ENCODE measurements at regions not wholly inside any gene's neighbourhood (a gene's known extent, or its start where the extent isn't known, plus 50 kb on each side); places are given as distances from the start of the nearest gene placed in this dataset.
"Not testable (repeated sequence)": the region's sequence is repeated elsewhere in the genome, so short reads cannot be mapped to it uniquely, and the experiment has no call there.

DNA sequence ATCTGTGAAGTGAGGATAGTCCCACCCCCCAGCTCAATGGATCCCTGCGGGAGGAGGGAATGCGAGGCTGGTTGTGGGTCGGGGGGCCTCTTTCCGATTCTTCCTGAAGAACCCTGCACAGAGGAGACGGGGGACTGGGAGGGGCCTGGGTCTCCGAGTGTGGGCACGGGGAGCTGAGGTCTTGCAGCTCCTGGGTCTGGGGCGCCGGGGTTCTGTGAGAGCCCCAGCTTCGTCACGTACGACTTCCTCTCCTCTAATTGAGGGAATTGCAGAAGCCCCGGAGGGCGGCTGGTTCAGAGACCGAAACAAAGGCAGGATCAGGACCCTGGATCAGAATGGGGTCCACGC, 66.6 kb downstream of the DIO3 start:
- intact Hi-C loops (cut with DNase I, micrococcal nuclease) = loop anchor here (1.0 to 10.0 kb wide), 6 partner anchors 173 to 777 kb away; no protein-coding TSS in a partner anchor
- POLR2A ChIA-PET = no interaction called here
- CTCF ChIA-PET = interaction anchor here (0.5 to 1.2 kb wide), 4 partner anchors 11 to 892 kb away, joined by 3 to 5 read pairs (median 4); no protein-coding TSS in a partner anchor
- no peaks in the 10 kb centered on the region for H3K9me3 Mint-ChIP-seq (ENCODE audit: low read depth)
- H3K27me3 Mint-ChIP-seq = no peaks in the 10 kb centered on the region
- no peaks in the 10 kb centered on the region for H3K4me1 Mint-ChIP-seq
- no peak overlapping the region for H3K27ac Mint-ChIP-seq
- H3K4me3 Mint-ChIP-seq = no peak overlapping the region
- no peak for DNase-seq
- ATAC-seq = no peak
- no peaks in the 10 kb centered on the region for H3K36me3 Mint-ChIP-seq (ENCODE audit: low read depth)

DNA sequence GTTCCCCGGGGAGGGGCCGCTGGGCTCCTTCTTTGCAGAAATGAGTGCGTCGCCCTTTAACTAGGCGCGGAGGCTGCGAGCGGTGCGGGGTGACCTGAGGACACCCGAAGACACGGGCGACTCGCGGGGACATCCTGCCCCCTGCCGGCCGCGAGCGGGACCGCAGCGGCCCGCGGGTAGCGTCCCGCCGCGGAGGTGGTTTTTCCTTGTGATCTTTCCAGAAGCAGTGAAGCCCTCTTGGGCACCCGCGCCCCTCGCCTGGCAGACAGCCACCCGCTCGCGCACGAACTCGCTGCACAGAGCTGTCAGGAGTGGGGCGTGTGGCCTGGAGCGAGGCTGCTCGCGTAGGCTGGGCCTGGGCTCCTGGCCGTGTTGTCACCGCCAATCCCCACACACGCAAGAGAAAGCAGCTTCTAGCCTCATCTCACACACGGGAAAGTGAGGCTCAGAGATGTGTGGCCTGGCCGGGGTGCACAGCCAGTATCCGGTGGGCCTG, 67.2 kb downstream of the DIO3 start:
- CTCF ChIA-PET = interaction anchor here (1.2 kb wide), 1 partner anchor 27 kb away, joined by 4 read pairs; no protein-coding TSS in a partner anchor
- peaks cover 2% of the 10 kb centered on the region for H3K27me3 Mint-ChIP-seq
- H3K27ac Mint-ChIP-seq = no peak overlapping the region
- peak; percentile 94 for ATAC-seq
- H3K4me1 Mint-ChIP-seq = no peaks in the 10 kb centered on the region
- peak; percentile 87 for DNase-seq
- intact Hi-C loops (cut with DNase I, micrococcal nuclease) = loop anchor here (1.0 to 10.0 kb wide), 6 partner anchors 174 to 778 kb away; no protein-coding TSS in a partner anchor
- H3K36me3 Mint-ChIP-seq (ENCODE audit: low read depth) = no peaks in the 10 kb centered on the region
- no peak overlapping the region for H3K4me3 Mint-ChIP-seq
- no peaks in the 10 kb centered on the region for H3K9me3 Mint-ChIP-seq (ENCODE audit: low read depth)
- POLR2A ChIA-PET = no interaction called here

DNA sequence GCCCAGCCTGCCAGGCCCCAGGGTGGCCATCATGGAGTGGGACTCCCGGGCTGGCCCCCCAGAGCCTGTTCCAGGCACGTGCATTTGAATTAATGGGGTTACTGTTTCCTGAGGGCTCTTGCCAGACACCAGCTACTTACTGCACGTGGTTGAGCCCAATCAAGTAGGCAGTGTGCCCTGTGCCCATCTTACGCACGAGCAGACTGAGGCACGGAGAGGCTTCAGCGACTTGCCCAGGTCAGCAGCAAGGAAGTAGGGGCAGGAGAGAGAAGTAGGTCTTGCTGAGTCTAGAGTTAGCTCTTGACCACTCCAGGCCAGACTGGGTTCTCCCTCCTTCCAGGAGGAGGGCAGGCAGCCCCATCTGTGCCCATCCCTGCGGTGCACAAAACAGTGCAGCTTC, 67.7 kb downstream of the DIO3 start:
- ATAC-seq = peak; percentile 6
- intact Hi-C loops (cut with DNase I, micrococcal nuclease) = loop anchor here (1.0 to 10.0 kb wide), 6 partner anchors 174 to 778 kb away; no protein-coding TSS in a partner anchor
- POLR2A ChIA-PET = no interaction called here
- Mint-ChIP-seq H3K4me1 (no peaks in the 10 kb centered on the region), H3K27ac (no peak overlapping the region), H3K27me3 (peaks cover 2% of the 10 kb centered on the region), H3K36me3 (ENCODE audit: low read depth) (no peaks in the 10 kb centered on the region), H3K4me3 (no peak overlapping the region), H3K9me3 (ENCODE audit: low read depth) (no peaks in the 10 kb centered on the region)
- no peak for DNase-seq
- CTCF ChIA-PET = interaction anchor here (1.2 kb wide), 1 partner anchor 27 kb away, joined by 4 read pairs; no protein-coding TSS in a partner anchor

DNA sequence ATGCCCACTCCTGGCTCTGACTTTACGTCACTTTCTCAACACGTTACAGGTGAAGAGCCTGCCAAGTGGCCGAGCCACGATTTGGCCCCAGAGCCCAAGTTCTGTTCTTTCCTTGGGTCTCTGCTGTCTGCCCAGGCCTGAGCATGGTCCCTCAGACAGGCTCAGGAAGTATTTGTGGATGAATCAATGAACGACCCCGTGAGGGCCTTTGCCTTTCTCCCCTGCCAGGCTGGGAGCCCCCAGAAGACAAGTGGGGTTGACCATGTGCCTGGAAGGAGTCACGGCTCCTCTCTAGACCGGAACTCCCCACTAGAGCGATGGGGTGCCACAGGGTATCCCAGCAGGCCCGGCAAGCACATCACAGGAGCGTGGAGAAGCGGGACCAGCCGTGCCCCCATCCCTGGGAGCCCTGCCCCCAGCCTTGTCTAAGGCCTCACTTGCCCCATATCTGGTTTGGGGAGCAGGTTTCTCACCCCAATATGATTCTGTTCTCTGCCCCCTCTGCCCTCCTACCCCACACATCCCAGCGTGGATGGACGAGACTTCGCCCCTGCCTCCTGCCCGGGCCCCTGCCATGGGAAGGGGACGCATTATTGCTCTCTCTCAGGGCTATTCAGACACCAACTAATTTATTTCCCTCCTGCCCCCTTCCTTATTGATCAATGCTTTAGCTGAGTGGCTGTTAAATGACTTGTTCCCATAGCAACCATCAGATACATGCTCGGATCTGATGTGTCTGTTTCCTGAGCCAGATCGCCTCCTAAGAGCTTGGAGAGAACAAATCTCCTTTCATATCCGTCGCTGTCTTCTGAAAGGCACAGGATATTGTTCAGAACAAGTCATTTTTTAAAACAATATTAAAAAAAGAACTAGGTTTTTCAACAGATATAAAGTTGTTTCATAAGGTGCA, 69.0 kb downstream of the DIO3 start:
- intact Hi-C loops (cut with DNase I, micrococcal nuclease) = no loop called here
- peaks cover 7% of the 10 kb centered on the region for H3K27me3 Mint-ChIP-seq
- ATAC-seq (no peak), DNase-seq (no peak)
- no peaks in the 10 kb centered on the region for H3K36me3 Mint-ChIP-seq (ENCODE audit: low read depth)
- ChIA-PET CTCF (interaction anchor here (0.6 to 1.2 kb wide), 4 partner anchors 27 to 1123 kb away, joined by 3 read pairs; no protein-coding TSS in a partner anchor), POLR2A (no interaction called here)
- H3K9me3 Mint-ChIP-seq (ENCODE audit: low read depth) = no peaks in the 10 kb centered on the region
- H3K4me3 Mint-ChIP-seq = no peak overlapping the region
- peaks cover 5% of the 10 kb centered on the region for H3K4me1 Mint-ChIP-seq
- H3K27ac Mint-ChIP-seq = no peak overlapping the region

DNA sequence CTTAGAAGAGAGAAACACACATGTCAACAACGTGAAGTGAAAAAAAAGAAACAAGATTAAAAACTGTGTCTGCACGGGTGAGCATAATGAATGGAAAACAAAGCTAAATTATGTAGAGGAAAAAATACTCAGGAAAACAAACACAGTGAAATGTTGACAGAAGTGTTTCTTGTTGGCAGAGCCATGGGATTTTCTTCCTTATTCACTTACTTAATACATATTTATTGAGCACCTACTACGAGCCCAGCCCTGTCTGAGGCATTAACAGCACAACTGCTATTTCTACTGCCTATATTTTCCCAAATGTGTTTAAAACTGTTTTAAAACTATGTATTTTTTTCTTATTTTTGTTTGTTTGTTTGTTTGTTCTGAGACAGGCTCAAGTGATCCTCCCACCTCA, 69.9 kb downstream of the DIO3 start:
- Mint-ChIP-seq H3K4me1 (peaks cover 10% of the 10 kb centered on the region), H3K27me3 (peaks cover 7% of the 10 kb centered on the region), H3K4me3 (no peak overlapping the region), H3K27ac (no peak overlapping the region), H3K36me3 (ENCODE audit: low read depth) (no peaks in the 10 kb centered on the region), H3K9me3 (ENCODE audit: low read depth) (no peaks in the 10 kb centered on the region)
- ATAC-seq (no peak), DNase-seq (no peak)
- intact Hi-C loops (cut with DNase I, micrococcal nuclease) = no loop called here
- ChIA-PET POLR2A (interaction anchor here (0.6 kb wide), 1 partner anchor 553 kb away, joined by 5 read pairs; no protein-coding TSS in a partner anchor), CTCF (interaction anchor here (1.2 kb wide), 1 partner anchor 26 kb away, joined by 3 read pairs; no protein-coding TSS in a partner anchor)

DNA sequence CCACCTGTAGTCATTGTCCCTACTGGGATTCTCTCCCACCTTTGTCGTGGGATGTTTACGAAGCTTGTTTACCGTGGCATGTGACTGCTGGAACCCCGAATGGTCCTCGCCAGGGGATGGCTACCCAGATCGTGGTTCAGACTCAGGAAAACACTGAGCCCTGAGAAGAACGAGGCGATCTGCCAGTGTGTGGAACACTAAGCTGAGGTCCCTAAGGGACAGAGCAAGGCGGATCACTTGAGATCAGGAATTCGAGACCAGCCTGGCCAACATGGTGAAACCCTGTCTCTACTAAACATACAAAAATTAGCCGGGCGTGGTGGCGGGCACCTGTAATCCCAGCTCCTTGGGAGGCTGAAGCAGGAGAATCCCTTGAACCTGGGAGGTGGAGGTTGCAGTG, 70.7 kb downstream of the DIO3 start:
- DNase-seq; H3K27ac Mint-ChIP-seq; H3K36me3 Mint-ChIP-seq (ENCODE audit: low read depth); CTCF ChIA-PET; H3K4me3 Mint-ChIP-seq; H3K9me3 Mint-ChIP-seq (ENCODE audit: low read depth); ATAC-seq; POLR2A ChIA-PET; intact Hi-C loops (cut with DNase I, micrococcal nuclease): not testable (repeated sequence)
- peaks cover 13% of the 10 kb centered on the region for H3K27me3 Mint-ChIP-seq
- peaks cover 18% of the 10 kb centered on the region for H3K4me1 Mint-ChIP-seq

DNA sequence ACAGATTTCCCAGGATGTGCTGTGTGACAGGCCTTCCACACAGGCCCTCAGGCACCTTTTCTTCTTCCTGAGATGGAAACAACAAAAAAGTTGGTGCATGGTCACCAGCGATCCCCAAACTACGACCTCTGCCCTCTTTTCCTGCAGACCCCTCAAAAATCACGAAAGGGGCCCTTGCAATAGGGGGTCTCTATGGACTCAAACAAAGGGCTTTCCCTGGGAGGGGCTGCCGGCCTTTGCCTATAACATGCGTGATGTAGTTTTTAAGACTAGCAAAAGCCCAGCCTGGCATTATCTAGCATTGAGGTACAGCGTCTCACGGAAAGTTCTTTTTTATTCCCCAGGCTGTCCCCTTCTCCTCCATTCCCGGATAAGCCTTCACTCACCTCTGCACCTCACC, 71.2 kb downstream of the DIO3 start:
- DNase-seq (no peak), ATAC-seq (no peak)
- H3K9me3 Mint-ChIP-seq (ENCODE audit: low read depth) = no peaks in the 10 kb centered on the region
- intact Hi-C loops (cut with DNase I, micrococcal nuclease) = no loop called here
- H3K27me3 Mint-ChIP-seq = peaks cover 14% of the 10 kb centered on the region
- no peak overlapping the region for H3K27ac Mint-ChIP-seq
- POLR2A ChIA-PET = no interaction called here
- CTCF ChIA-PET = no interaction called here
- H3K4me3 Mint-ChIP-seq = no peak overlapping the region
- peaks cover 18% of the 10 kb centered on the region for H3K4me1 Mint-ChIP-seq
- no peaks in the 10 kb centered on the region for H3K36me3 Mint-ChIP-seq (ENCODE audit: low read depth)

DNA sequence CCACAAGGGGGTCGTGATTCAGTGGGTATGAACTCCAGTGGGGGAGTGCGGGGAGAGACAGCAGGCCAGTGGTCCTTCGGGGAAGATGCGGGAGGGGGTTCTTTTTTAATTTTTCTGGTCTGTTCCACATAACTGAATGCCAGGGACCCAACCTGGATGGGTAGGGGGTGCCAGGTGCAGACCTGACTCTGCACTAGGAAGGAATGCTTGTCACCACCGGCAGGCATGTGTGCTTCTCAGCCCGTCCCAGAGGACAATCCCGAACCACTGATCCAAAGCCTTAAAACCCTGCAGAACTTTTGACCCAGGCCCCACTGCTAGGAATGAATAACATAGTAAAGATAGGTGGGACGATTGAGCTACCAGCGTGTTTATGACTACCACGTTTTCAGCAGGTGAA, 72.0 kb downstream of the DIO3 start:
- Mint-ChIP-seq H3K36me3 (ENCODE audit: low read depth) (no peaks in the 10 kb centered on the region), H3K27ac (no peak overlapping the region), H3K4me3 (no peak overlapping the region), H3K9me3 (ENCODE audit: low read depth) (no peaks in the 10 kb centered on the region), H3K27me3 (peaks cover 15% of the 10 kb centered on the region), H3K4me1 (peaks cover 18% of the 10 kb centered on the region)
- ChIA-PET POLR2A (no interaction called here), CTCF (no interaction called here)
- ATAC-seq = no peak
- intact Hi-C loops (cut with DNase I, micrococcal nuclease) = no loop called here
- DNase-seq = no peak

DNA sequence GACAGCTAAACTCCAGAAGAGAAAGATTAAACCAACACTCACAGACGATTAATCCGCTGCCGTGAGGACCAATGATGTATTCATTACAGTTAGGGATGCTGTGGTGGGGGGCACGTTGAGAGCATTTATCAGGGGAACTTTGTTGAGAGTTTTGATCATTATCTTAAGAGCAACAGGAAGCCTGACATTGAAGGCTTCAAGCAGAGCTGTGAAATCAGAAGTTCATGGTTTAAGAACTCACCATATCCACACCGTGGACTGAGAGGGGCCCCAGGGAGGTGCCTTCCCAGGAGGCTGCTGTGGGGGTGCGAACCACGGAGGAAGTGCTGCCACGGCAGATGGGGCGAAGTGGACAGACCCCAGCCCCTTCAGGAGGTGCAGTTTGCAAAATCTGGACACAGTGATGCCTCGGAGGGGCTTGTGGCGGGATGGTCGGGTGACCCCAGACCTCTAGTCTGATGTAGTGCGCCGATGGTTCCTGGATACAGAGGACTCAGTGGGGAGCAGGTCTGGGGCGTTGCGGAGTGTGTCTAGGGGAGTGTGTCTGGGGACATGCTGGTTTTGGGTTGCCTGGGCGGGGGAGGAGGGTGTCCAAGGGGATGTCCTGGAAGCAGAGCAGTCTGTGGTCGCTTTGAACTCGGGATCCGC, 73.0 kb downstream of the DIO3 start:
- CTCF ChIA-PET = no interaction called here
- Mint-ChIP-seq H3K4me3 (no peak overlapping the region), H3K36me3 (ENCODE audit: low read depth) (no peaks in the 10 kb centered on the region), H3K27me3 (peaks cover 20% of the 10 kb centered on the region), H3K27ac (no peak overlapping the region), H3K4me1 (peaks cover 18% of the 10 kb centered on the region), H3K9me3 (ENCODE audit: low read depth) (no peaks in the 10 kb centered on the region)
- intact Hi-C loops (cut with DNase I, micrococcal nuclease) = no loop called here
- no peak for DNase-seq
- POLR2A ChIA-PET = no interaction called here
- ATAC-seq = no peak

DNA sequence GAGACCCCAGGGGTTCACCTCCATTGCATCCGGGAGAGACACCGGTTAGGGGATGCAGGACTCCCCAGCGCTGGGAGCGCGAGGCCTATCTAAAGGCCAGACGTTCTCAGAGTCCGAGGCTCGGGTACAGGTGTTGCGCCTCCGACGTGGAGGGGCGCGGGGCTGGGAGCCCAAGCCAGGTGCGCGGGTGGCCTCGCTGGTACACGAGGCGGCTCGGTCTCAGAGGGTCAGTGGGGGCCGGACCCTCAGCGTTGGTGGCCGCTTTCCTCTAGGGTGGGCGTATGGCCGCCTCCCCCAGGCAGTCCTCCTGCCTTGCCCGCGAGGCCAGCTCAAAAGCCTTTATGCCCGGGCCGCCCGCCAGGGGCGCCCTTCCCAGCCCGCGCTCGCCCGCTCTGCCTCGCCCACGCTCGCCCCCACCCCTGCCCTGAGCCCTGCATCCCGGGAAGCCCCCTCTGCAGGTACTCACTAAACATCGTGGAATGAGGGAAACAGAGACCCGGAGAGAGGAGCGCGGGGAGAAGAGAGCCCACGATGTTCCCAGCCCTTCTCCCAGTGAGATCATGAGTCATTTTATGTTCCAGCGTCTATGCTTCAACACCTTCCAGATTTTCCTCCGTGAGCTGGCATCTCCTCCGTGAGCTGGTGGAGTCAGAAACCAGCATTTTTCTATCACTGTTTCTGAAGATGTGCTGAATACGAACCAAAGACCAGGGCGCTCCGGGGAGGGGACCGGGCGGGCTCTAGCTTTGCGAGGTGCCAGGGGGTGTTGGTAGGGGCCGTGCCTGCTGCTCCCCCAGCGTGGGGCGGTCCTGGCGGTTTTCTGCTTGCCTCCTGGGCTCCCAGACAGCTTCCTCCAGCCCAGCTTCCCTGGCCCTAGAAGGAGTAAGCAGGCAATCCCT, 73.8 kb downstream of the DIO3 start:
- DNase-seq = no peak
- Mint-ChIP-seq H3K27ac (no peak overlapping the region), H3K4me3 (no peak overlapping the region), H3K9me3 (ENCODE audit: low read depth) (no peaks in the 10 kb centered on the region), H3K36me3 (ENCODE audit: low read depth) (no peaks in the 10 kb centered on the region), H3K27me3 (peaks cover 24% of the 10 kb centered on the region), H3K4me1 (peaks cover 18% of the 10 kb centered on the region)
- CTCF ChIA-PET = no interaction called here
- ATAC-seq = no peak
- intact Hi-C loops (cut with DNase I, micrococcal nuclease) = no loop called here
- POLR2A ChIA-PET = no interaction called here
